CD1c-positive myeloid dendritic cell (primary cell): ENCODE measurements at regions not wholly inside any gene's neighbourhood (a gene's known extent, or its start where the extent isn't known, plus 50 kb on each side); places are given as distances from the start of the nearest gene placed in this dataset.
"Not testable (repeated sequence)": the region's sequence is repeated elsewhere in the genome, so short reads cannot be mapped to it uniquely, and the experiment has no call there.

ENCODE experiments used
- DNase-seq: peaks from one replicate; pipeline ENCODE4 v3.0.0-alpha.2; 2016; ENCODE audit errors: extremely low spot score

GRCh38 chr21:31819692-31820091 lies 53.1 kb upstream of the HUNK start:
- DNase-seq = not testable (repeated sequence)

GRCh38 chr21:31814356-31814755 lies 58.5 kb upstream of the HUNK start:
- DNase-seq = not testable (repeated sequence)

GRCh38 chr21:31813862-31814261 lies 59.0 kb upstream of the HUNK start:
- DNase-seq = no peak

- DNase-seq = no peak
Observed at GRCh38 chr21:31804008-31804394, 68.8 kb upstream of the HUNK start.

- DNase-seq = no peak
Observed at GRCh38 chr21:31803039-31804007, 69.5 kb upstream of the HUNK start.

GRCh38 chr21:31802331-31802730 lies 70.4 kb upstream of the SCAF4 start:
- no peak for DNase-seq

GRCh38 chr21:31801551-31802219 lies 69.8 kb upstream of the SCAF4 start:
- no peak for DNase-seq

GRCh38 chr21:31798842-31799704 lies 67.2 kb upstream of the SCAF4 start:
- no peak for DNase-seq

- no peak for DNase-seq
Observed at GRCh38 chr21:31795992-31796391, 64.1 kb upstream of the SCAF4 start.

- not testable (repeated sequence) for DNase-seq
Observed at GRCh38 chr21:31790420-31790819, 58.5 kb upstream of the SCAF4 start.

GRCh38 chr21:31788581-31788980 lies 56.7 kb upstream of the SCAF4 start:
- DNase-seq = no peak

GRCh38 chr21:31787691-31788090 lies 55.8 kb upstream of the SCAF4 start:
- DNase-seq = not testable (repeated sequence)

- DNase-seq = no peak
Observed at GRCh38 chr21:31786164-31786920, 54.4 kb upstream of the SCAF4 start.

GRCh38 chr21:31785237-31786163 lies 53.6 kb upstream of the SCAF4 start:
- DNase-seq = peak; percentile 59

- peak; percentile 41 for DNase-seq
Observed at GRCh38 chr21:31781737-31782136, 49.8 kb upstream of the SCAF4 start.
